SH-SY5Y (cell line): ENCODE measurements at regions not wholly inside any gene's neighbourhood (a gene's known extent, or its start where the extent isn't known, plus 50 kb on each side); places are given as distances from the start of the nearest gene placed in this dataset.

Experiments
- GATA2 ChIP-seq: IDR thresholded peaks from 2 replicates; pipeline ENCODE4 v1.6.1; 2011; ENCODE audit warnings: mild to moderate bottlenecking, low read depth, low read length
- GATA3 ChIP-seq: IDR thresholded peaks from 2 replicates; pipeline ENCODE4 v1.6.1; 2011; ENCODE audit warnings: low read depth, mild to moderate bottlenecking, low read length, moderate library complexity

DNA sequence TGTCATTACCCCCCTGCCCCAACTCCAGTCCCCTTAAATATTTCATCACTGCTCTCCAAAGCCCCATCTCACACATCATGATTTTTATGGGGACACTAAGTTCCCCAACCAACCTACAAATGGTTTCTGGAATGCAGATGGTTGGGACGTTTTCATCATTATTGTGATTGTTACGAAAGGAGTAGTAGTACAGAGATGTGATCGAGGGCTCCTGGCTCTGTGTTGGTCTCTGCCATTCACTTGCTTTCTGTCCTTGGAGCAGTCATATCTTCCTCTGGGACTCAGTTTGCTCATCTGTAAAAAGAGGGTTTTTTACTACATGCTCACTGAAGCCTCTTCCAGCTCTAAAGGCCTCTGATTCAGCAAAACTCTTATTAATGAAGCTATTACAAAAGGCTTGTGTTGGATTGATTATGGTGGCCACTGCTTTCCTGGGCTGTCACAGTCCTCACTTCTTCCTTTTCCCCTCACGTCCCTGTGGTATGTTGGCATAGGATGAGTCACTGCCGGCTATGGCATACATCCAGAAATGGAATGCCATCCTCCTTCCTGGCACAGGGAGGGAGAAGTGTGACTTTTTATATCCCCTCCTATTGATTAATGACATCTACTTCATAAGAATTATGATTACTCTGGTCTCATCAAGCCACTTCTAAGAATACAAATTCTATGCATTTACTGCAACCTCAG is 593.7 kb downstream of the METTL15 start:
- no peak for TF ChIP-seq GATA2
- no peak for TF ChIP-seq GATA3
